SK-N-MC (cell line): ENCODE measurements at regions not wholly inside any gene's neighbourhood (a gene's known extent, or its start where the extent isn't known, plus 50 kb on each side); places are given as distances from the start of the nearest gene placed in this dataset.

ENCODE experiments used
- EZH2 ChIP-seq: fragments of 200-600 bp; sonication (generic); IDR thresholded peaks from one replicate; pipeline ENCODE4 v1.6.1; 2017; ENCODE audit warnings: antibody characterized with exemption
- FOXP2 ChIP-seq: optimal IDR thresholded peaks from 2 replicates; pipeline ENCODE3; 2011; ENCODE audit warnings: mild to moderate bottlenecking, moderate library complexity; ENCODE audit not compliant: insufficient read depth; ENCODE audit errors: extremely low read length, control extremely low read depth
- POLR2AphosphoS5 ChIP-seq: IDR thresholded peaks from 2 replicates; pipeline ENCODE4 v1.6.1; 2012; ENCODE audit warnings: mild to moderate bottlenecking, low read depth, low read length, borderline replicate concordance

DNA sequence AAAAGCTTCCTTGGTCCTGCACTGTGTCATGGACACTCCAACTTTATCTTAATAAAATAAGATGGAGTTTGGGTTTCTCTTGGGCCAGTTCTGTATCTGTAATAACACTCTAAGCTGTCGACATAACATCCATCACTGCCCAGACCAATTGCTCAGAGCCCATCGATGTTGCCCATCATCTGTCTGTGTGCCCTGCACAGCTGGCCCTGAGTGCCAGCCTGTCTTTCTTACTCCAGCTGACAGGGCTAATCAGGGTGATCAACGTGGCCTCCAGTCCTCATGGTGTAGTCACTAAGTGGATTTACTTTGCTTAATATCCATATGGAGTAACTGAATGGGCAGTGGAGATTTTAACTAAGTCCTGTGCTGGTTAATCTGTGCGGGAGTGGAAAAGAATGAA, 419.8 kb upstream of the TPM1 start:
- TF ChIP-seq EZH2 (no peak), POLR2AphosphoS5 (no peak), FOXP2 (no peak)
